Pancreas (tissue), 10 donors: ENCODE measurements at regions not wholly inside any gene's neighbourhood (a gene's known extent, or its start where the extent isn't known, plus 50 kb on each side); places are given as distances from the start of the nearest gene placed in this dataset.

Source experiments
- ATAC-seq, 4 donors: fragments of 200-7000 bp; cut with Tn5 transposase; one replicate each; pipeline versions ENCODE4 v1.8.0 to v1.9.1; 2020; ENCODE audit warnings: mild to moderate bottlenecking in 4 of 4, moderate library complexity in 4 of 4
- DNase-seq, 6 donors: peaks; one replicate each; pipeline ENCODE4 v3.0.0-alpha.2; 2020
- FAIRE-seq: peaks from 2 replicates; lab custom pipeline; 2012; peaks lifted over from hg19 to GRCh38; lab: Jason Lieb, UNC
- H3K27ac ChIP-seq, 4 donors: fragments of 200-600 bp; sonication (generic); 1 replicate in 3 of 4; 2 replicates in 1 of 4; pipeline versions ENCODE4 v1.5.0 to v1.8.0; 2020
- H3K27me3 ChIP-seq, 4 donors: fragments of 200-600 bp; one replicate each; pipeline ENCODE4 v1.8.0; 2021
- H3K36me3 ChIP-seq, 3 donors: fragments of 200-600 bp; sonication (generic) in 1 of 3; one replicate each; pipeline versions ENCODE4 v1.5.0 to v1.8.0; 2020 to 2021
- H3K4me1 ChIP-seq, 3 donors: fragments of 200-600 bp; one replicate each; pipeline ENCODE4 v1.8.0; 2021
- H3K4me3 ChIP-seq, 4 donors: fragments of 200-600 bp; sonication (generic) in 2 of 4; one replicate each; pipeline versions ENCODE4 v1.5.0 to v1.8.0; 2020 to 2021
- H3K9me3 ChIP-seq, 4 donors: fragments of 200-600 bp; one replicate each; pipeline ENCODE4 v1.8.0; 2021
- WGBS, 2 donors: extraction: QIAGEN DNeasy Blood & Tissue Kit; methylation state at CpG; one replicate each; pipeline ENCODE4 v1.1.7; 2013; 5-methylcytosine and 5-hydroxymethylcytosine counted together
- intact Hi-C, 3 donors: fragments of 100-400 bp; cut with DNase I; formaldehyde crosslinking; loops; one replicate each; pipeline versions ENCODE4 v1.11.1 to v1.14.2; 2022
- TF ChIP-seq, protein P1 (sequence below), 4 donors: fragments of 200-600 bp; sonication (generic) in 3 of 4; IDR thresholded peaks; one replicate each; pipeline versions ENCODE4 v1.5.0 to v1.8.0; 2021; ENCODE audit warnings: antibody characterized with exemption in 4 of 4
- donor health status: healthy with polysubstance abuse.
- donor health status: DM: no; HTN: no; CAD: no; lungs with moderate emphysema.
- donor health status: DM: no; HTN: no; CAD: no.
- donor health status: control.
- donor health status: control.
- donor health status: Bipolar disorder and iron deficiency.
- donor health status: DM: yes; HTN: yes; CAD: no.
- donor health status: DM: no; HTN: no; CAD: no.
- donor health status: DM: no; HTN: no; CAD: no.
- donor health status: DM: yes; HTN: yes; CAD: no.

DNA sequence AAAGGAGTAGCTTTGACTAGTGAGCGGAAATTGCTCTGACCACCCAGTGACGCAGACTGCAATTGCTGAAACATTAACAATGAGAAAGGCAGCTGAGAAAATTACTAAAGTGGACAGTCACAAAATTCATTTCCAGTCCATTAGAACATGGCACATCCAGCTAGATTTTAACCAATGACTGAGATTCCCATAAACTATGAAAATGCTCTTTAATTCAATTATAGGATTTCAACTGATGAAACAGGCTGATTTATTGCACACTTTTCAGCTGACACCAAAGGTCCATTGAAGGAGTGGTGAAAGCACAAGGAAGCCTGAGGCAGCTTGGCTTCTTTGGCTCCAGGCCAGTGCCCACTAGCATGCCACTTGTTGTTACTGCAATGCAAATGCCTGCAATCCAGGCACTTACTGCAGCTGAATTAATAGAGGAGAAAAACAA is 933.4 kb downstream of the SLITRK6 start:
- no peak for DNase-seq
- WGBS, 2 donors = 87 to 89% methylated on average over 2 of the region's 2 CpGs
- Histone ChIP-seq H3K27ac (no peak overlapping the region), H3K4me3 (no peak overlapping the region), H3K9me3 (no peaks in the 10 kb centered on the region), H3K4me1 (no peaks in the 10 kb centered on the region), H3K36me3 (no peaks in the 10 kb centered on the region), H3K27me3 (no peaks in the 10 kb centered on the region)
- FAIRE-seq = no peak
- no peak for ATAC-seq
- intact Hi-C loops = no loop called here
- TF ChIP-seq, protein P1, sequence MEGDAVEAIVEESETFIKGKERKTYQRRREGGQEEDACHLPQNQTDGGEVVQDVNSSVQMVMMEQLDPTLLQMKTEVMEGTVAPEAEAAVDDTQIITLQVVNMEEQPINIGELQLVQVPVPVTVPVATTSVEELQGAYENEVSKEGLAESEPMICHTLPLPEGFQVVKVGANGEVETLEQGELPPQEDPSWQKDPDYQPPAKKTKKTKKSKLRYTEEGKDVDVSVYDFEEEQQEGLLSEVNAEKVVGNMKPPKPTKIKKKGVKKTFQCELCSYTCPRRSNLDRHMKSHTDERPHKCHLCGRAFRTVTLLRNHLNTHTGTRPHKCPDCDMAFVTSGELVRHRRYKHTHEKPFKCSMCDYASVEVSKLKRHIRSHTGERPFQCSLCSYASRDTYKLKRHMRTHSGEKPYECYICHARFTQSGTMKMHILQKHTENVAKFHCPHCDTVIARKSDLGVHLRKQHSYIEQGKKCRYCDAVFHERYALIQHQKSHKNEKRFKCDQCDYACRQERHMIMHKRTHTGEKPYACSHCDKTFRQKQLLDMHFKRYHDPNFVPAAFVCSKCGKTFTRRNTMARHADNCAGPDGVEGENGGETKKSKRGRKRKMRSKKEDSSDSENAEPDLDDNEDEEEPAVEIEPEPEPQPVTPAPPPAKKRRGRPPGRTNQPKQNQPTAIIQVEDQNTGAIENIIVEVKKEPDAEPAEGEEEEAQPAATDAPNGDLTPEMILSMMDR (IDR thresholded peaks at IDR 0.05) = no peak

DNA sequence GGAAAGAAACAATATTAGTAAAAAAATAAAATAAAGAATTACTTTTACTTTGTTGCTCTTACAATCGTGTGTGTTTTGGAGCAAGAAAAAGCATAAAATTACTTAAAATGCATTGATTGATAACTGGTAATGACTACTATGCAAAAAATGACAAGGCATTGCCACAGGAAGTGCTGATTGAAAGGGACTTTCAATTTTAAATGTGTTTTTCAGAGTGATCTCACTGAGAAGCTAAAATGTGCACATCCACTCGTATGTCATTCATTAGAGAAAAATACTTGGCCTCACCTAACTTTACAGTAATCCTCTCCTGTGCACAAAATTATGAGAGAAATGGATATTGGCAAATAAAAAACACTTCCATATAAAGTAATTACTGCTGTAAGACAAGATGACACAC is 934.9 kb downstream of the SLITRK6 start:
- Histone ChIP-seq H3K4me1 (no peaks in the 10 kb centered on the region), H3K27ac (no peak overlapping the region), H3K27me3 (no peaks in the 10 kb centered on the region), H3K36me3 (no peaks in the 10 kb centered on the region), H3K4me3 (no peak overlapping the region), H3K9me3 (no peaks in the 10 kb centered on the region)
- FAIRE-seq (no peak), ATAC-seq (no peak), DNase-seq (no peak)
- WGBS, 2 donors = 58 to 76% methylated on average over 2 of the region's 2 CpGs
- intact Hi-C loops = no loop called here
- TF ChIP-seq, protein P1 (IDR thresholded peaks at IDR 0.05) = no peak

DNA sequence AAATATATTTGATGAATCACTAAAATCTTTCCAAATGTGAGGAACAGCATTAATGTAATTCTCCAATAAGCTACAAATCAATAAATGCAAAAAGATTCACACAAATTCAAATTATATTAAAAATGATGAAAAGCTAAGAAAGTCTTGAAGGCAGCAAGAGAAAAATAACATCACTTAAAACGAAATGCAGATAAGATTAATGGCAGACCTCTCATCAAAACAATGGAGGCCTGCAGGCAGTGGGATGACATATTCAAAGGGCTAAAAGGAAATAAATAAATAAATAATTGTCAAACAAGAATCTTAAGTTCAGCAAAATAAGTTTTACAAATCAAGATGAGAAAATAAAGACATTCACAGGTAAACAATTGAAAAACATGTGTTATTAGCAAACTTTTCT is 952.1 kb downstream of the SLITRK6 start:
- TF ChIP-seq, protein P1 (IDR thresholded peaks at IDR 0.05) = no peak
- no peak for ATAC-seq
- 49% methylated on average over 1 of the region's 1 CpG for WGBS, 2 donors
- H3K9me3 ChIP-seq = no peaks in the 10 kb centered on the region
- H3K4me1 ChIP-seq = no peaks in the 10 kb centered on the region
- no peak for DNase-seq
- FAIRE-seq = no peak
- no peaks in the 10 kb centered on the region for H3K27me3 ChIP-seq
- no peaks in the 10 kb centered on the region for H3K36me3 ChIP-seq
- intact Hi-C loops = no loop called here
- H3K27ac ChIP-seq = no peak overlapping the region
- H3K4me3 ChIP-seq = no peak overlapping the region

DNA sequence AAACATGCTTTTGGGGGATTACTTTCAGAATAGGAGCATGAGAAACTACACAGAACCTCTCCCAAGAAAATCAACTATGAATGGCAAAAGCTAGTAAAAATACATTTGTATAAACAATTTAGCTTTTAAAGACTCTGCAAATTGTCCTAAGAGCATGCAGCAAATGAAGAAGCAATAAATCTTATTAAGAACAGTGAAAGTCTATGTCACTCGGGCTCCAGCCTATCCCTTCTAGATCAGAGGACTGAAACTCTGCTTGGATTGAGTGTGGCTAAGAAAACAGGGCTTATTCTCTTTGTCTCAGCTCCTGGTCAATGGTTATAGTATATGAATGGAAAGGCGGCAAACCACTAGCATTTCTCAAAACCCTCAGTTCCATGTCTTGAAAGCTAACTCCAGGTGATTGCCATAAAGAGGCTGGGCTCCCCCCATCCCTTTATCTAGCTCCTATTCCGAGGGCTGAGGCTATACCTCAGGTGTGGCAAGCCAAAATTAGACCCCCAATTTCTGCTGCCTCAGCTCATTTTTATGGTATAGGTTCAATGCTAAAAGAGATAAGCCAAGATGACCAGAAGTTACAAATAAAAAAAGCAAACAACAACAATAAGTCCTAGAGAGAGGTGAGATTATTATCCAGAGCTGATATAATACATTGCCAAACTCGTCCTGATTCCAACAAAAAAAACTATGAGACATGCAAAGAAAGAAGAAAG is 953.2 kb downstream of the SLITRK6 start:
- H3K27me3 ChIP-seq = no peaks in the 10 kb centered on the region
- intact Hi-C loops = no loop called here
- DNase-seq (no peak), FAIRE-seq (no peak), ATAC-seq (no peak)
- H3K36me3 ChIP-seq = no peaks in the 10 kb centered on the region
- 44 to 49% methylated on average over 4 of the region's 4 CpGs for WGBS, 2 donors
- H3K4me3 ChIP-seq = no peak overlapping the region
- H3K4me1 ChIP-seq = no peaks in the 10 kb centered on the region
- no peak overlapping the region for H3K27ac ChIP-seq
- no peaks in the 10 kb centered on the region for H3K9me3 ChIP-seq
- TF ChIP-seq, protein P1 (IDR thresholded peaks at IDR 0.05) = no peak

DNA sequence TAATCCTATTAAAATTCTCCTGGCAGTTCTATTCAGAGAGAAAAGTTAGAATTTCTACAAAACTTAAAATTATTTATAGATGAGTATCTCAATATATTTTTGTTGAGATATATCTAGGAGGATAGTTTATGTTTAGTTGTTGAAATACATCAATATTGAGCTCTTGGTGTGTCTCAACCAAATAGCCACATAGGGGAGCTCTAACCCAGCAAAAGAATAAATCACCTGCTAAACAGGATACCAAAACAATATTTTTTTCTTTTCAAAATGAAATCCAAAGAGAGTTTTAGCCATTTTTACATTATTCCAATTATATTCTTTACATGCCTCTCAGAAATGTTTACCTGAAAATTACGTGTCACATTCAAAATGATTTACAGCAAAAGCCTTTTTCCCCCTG is 954.7 kb downstream of the SLITRK6 start:
- H3K4me3 ChIP-seq = no peak overlapping the region
- H3K27me3 ChIP-seq = no peaks in the 10 kb centered on the region
- FAIRE-seq = no peak
- TF ChIP-seq, protein P1 (IDR thresholded peaks at IDR 0.05) = no peak
- no peak for ATAC-seq
- no peak overlapping the region for H3K27ac ChIP-seq
- 20 to 39% methylated on average over 1 of the region's 1 CpG for WGBS, 2 donors
- H3K9me3 ChIP-seq = no peaks in the 10 kb centered on the region
- no peaks in the 10 kb centered on the region for H3K4me1 ChIP-seq
- no peaks in the 10 kb centered on the region for H3K36me3 ChIP-seq
- DNase-seq = no peak
- intact Hi-C loops = no loop called here
